Activated T-cell treated with anti-CD3 and anti-CD28 coated beads, Interleukin-2, amount 50 U/mL, for 24 hours (primary cell): ENCODE measurements at regions not wholly inside any gene's neighbourhood (a gene's known extent, or its start where the extent isn't known, plus 50 kb on each side); places are given as distances from the start of the nearest gene placed in this dataset.

ENCODE experiments used
- DNase-seq: peaks from one replicate; pipeline ENCODE4 v3.0.0-alpha.2; 2020
- H3K27ac Mint-ChIP-seq: 2 replicates; pipeline ENCODE4 v1.8.0; 2020; ENCODE audit warnings: mild to moderate bottlenecking, mixed read lengths
- H3K27me3 Mint-ChIP-seq: 2 replicates; pipeline ENCODE4 v1.8.0; 2020; ENCODE audit warnings: mixed read lengths
- H3K36me3 Mint-ChIP-seq: 2 replicates; pipeline ENCODE4 v1.8.0; 2020; ENCODE audit warnings: low read depth, mixed read lengths
- H3K4me1 Mint-ChIP-seq: 2 replicates; pipeline ENCODE4 v1.8.0; 2020; ENCODE audit warnings: low read depth, mixed read lengths
- H3K4me3 Mint-ChIP-seq: 2 replicates; pipeline ENCODE4 v1.8.0; 2020; ENCODE audit warnings: mild to moderate bottlenecking, moderate library complexity, mixed read lengths
- H3K9me3 Mint-ChIP-seq: 2 replicates; pipeline ENCODE4 v1.8.0; 2020; ENCODE audit warnings: mixed read lengths

DNA sequence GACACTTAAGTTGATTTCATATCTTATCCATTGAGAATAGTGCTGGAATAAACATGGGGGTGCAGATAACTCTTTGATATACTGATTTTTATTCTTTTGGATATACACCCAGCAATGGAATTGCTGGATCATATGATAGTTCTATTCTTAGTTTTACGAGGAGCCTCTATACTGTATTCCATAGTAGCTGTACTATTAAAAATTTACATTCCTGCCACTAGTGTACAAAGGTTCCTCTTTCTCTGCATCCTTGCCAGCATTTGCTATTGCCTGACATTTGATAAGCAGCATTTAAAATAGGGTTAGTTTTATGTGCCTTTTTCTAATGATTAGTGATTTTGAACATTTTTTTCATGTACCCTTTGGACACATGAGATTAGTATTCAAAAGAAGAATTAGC is 554.2 kb downstream of the JRKL start:
- no peaks in the 10 kb centered on the region for H3K27me3 Mint-ChIP-seq
- H3K4me3 Mint-ChIP-seq = no peak overlapping the region
- H3K4me1 Mint-ChIP-seq = no peaks in the 10 kb centered on the region
- peaks cover 4% of the 10 kb centered on the region for H3K9me3 Mint-ChIP-seq
- H3K36me3 Mint-ChIP-seq = no peaks in the 10 kb centered on the region
- no peak overlapping the region for H3K27ac Mint-ChIP-seq
- DNase-seq = no peak

DNA sequence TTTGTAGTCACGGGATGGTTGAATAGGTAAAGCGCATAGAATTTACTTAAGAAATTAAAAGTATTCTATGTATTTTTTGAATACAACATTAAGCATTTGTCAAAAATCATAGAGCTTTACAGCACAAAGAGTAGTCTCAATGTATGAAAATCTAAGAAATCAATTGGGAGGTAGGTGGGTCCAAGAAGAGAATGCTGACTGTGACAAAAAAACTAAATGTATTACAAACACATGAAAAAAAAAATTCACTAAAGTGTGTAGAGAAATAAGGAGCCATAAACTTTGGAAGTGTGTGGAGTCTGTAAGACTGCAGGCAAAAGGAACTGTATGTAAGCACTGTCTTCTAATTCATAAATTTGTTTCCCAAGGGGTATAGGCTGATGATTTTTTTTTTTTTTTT is 558.3 kb downstream of the JRKL start:
- Mint-ChIP-seq H3K4me1 (no peaks in the 10 kb centered on the region), H3K4me3 (no peak overlapping the region), H3K36me3 (no peaks in the 10 kb centered on the region), H3K27ac (no peak overlapping the region), H3K9me3 (peaks cover 9% of the 10 kb centered on the region), H3K27me3 (no peaks in the 10 kb centered on the region)
- DNase-seq = no peak

DNA sequence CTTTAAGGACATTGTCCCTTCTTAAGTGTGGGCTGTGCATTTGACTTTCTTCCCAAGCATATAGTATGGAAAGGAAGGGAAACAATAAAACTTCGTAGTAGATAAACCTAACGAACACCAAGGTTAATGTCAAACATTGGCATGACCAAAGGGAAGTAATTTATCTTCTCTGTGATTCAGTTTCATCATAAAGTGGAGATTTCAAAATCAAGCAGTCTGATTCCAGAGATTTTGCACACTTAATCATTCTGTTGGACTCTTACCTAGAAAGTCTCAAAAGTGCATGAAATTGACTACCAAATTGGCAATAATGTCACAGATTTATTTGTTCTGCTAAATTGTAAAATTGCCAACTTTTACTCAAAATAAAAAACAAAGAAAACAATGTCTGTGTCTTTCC is 559.7 kb downstream of the JRKL start:
- no peaks in the 10 kb centered on the region for H3K36me3 Mint-ChIP-seq
- H3K27ac Mint-ChIP-seq = no peak overlapping the region

DNA sequence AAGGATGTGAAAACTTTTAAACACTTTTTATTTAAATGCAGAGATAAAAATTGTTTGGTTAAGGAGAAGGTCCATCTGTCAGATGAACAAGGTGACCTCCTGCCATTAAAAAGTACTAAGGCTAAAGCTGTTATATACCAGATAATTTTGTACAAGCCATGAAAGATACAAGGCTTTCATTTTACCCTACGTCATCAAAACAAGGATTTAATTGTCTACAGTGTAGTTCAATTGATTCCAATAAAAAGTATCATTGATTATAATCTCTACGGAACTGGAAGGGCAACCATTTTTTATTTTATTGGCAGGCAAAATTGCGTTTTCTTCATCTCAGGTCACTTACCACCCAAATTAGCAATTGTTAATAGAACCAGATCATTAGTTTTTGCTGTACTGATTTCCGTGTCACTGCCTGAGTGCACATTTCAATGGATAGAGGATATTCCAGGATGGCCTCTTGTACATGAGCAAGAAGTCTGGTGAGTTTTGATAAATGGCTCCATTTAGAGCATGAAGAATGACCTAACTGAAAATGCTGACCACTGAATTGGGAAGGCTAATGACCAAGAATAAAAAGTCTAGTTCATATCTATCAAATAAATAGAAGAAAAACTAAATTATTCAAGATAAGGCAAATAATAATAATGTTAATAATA is 564.9 kb downstream of the JRKL start:
- Mint-ChIP-seq H3K9me3 (peaks cover 8% of the 10 kb centered on the region), H3K27me3 (no peaks in the 10 kb centered on the region), H3K4me1 (no peaks in the 10 kb centered on the region), H3K36me3 (no peaks in the 10 kb centered on the region), H3K27ac (no peak overlapping the region), H3K4me3 (no peak overlapping the region)
- no peak for DNase-seq

More for the DNA sequence above, 559.7 kb downstream of the JRKL start:
- H3K4me3 Mint-ChIP-seq = no peak overlapping the region
- H3K4me1 Mint-ChIP-seq = no peaks in the 10 kb centered on the region
- no peak for DNase-seq
- peaks cover 8% of the 10 kb centered on the region for H3K9me3 Mint-ChIP-seq
- H3K27me3 Mint-ChIP-seq = no peaks in the 10 kb centered on the region

DNA sequence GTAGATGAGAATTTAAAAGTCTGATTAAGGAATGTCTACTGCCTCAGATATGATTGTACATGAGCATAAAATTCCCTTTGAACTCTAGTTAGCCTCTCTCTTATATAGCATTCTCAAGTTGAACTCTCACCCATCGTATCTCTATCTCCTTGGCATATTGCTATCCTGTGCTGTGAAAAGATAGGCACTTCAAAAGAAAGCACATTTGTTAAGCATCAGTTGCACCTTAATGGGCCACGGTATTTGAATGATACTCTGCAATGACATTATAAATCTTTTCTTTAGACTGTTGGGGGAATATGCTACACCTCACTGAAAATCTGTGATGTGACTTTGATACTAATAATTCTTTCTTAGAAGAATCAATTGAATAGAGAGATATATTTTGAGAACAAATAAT is 570.7 kb downstream of the JRKL start:
- H3K4me1 Mint-ChIP-seq = no peaks in the 10 kb centered on the region
- DNase-seq = no peak
- H3K27me3 Mint-ChIP-seq = no peaks in the 10 kb centered on the region
- H3K9me3 Mint-ChIP-seq = peaks cover 3% of the 10 kb centered on the region
- no peak overlapping the region for H3K27ac Mint-ChIP-seq
- H3K4me3 Mint-ChIP-seq = no peak overlapping the region
- H3K36me3 Mint-ChIP-seq = no peaks in the 10 kb centered on the region

DNA sequence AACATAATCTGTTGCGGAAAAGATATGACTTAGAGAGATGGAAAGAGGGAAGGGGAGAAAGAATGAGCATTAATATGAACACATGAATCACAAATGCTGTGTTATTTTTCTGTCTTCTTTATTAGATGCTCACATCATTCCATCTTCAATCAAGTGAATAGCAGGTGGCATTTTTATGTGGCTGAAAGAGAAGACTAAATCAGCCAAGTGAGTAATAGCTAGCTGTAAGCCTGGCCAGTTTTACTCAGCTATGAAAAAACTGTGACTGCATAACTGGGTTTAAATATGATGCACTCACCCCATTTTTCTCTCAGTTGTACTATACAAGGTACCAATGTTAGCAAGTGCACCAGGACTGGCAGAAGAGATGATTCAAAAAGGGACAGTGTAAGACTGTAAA is 571.1 kb downstream of the JRKL start:
- H3K27me3 Mint-ChIP-seq = no peaks in the 10 kb centered on the region
- peaks cover 4% of the 10 kb centered on the region for H3K9me3 Mint-ChIP-seq
- no peaks in the 10 kb centered on the region for H3K4me1 Mint-ChIP-seq
- no peak for DNase-seq
- no peak overlapping the region for H3K4me3 Mint-ChIP-seq
- no peak overlapping the region for H3K27ac Mint-ChIP-seq
- no peaks in the 10 kb centered on the region for H3K36me3 Mint-ChIP-seq

DNA sequence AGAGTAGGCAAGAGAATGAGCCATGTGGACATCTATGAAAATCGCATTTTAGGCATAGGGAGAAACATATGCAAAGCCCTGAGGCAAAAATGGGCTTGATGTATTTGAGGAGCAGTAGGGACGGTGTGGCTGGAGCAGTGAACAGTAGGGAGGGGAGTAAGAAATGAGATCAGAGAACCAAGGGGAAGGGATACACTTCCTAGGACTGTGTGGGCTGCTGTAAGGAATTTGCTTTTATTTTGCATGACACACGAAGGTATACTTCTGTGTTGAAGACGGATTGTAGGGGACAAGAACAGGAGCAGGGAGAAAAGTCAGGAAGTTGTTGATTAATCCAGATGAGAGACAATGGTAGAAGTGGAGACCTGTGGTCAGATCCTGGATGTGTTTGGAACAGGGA is 572.1 kb downstream of the JRKL start:
- Mint-ChIP-seq H3K27ac (no peak overlapping the region), H3K27me3 (no peaks in the 10 kb centered on the region), H3K4me3 (no peak overlapping the region), H3K36me3 (no peaks in the 10 kb centered on the region), H3K9me3 (peaks cover 3% of the 10 kb centered on the region), H3K4me1 (no peaks in the 10 kb centered on the region)
- no peak for DNase-seq

DNA sequence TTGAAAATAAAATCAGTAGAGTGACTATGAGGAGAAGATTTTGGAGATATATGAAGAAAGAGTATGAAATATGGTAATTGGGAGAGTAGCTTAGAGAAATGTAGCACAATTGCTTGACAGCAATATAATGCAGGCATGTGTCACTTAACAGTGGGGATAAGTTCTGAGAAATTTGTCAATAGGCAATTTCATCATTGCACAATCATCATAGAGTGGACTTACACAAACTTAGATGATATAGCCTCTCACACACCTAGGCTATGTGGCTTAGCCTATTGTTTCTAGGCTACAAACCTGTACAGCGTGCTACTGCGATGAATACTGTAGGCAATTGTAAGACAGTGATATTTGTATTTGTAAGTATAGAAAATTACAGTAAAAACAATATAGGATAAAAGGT is 573.6 kb downstream of the JRKL start:
- DNase-seq = no peak
- H3K4me3 Mint-ChIP-seq = no peak overlapping the region
- no peaks in the 10 kb centered on the region for H3K36me3 Mint-ChIP-seq
- H3K4me1 Mint-ChIP-seq = no peaks in the 10 kb centered on the region
- no peaks in the 10 kb centered on the region for H3K27me3 Mint-ChIP-seq
- H3K9me3 Mint-ChIP-seq = peaks cover 3% of the 10 kb centered on the region
- H3K27ac Mint-ChIP-seq = no peak overlapping the region

DNA sequence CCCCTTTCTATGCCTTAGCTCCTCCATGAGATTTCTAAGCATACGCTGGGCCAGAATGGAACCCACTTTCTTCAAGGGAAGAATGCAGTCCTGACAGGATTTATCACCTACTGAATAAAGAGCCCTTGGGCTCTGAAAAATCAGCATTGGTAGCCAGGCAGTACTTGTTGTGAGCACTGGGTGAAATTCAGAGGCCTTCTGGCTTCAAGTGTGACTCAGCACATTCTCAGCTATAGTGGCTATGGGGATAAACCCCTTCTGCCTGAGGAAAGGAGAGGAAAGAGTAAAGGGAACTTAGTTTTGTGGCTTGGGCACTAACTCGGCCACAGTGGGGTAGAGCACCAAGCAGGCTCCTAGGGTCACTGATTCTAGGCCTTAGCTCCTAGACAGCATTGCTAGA is 574.8 kb downstream of the JRKL start:
- Mint-ChIP-seq H3K36me3 (no peaks in the 10 kb centered on the region), H3K4me1 (no peaks in the 10 kb centered on the region), H3K4me3 (no peak overlapping the region), H3K27ac (no peak overlapping the region), H3K27me3 (no peaks in the 10 kb centered on the region), H3K9me3 (peaks cover 3% of the 10 kb centered on the region)
- DNase-seq = no peak

DNA sequence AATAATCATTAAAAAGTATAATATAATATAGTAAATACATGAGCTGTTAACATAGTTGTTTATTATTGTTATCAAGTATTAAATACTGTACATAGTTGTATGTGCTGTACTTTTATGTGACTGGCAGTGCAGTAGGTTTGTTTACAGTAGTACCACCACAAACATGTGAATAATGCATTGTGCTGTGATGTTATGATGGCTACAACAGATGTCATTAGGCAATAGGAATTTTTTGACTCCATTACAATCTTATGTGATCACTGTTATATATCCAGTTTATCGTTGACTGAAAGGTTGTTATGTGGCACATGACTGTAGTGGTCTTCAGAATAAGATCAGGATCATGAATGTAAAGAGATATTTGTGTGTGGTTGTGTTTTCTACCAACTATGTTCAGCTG is 577.8 kb downstream of the JRKL start:
- no peaks in the 10 kb centered on the region for H3K4me1 Mint-ChIP-seq
- no peak overlapping the region for H3K27ac Mint-ChIP-seq
- H3K36me3 Mint-ChIP-seq = no peaks in the 10 kb centered on the region
- no peak for DNase-seq
- no peaks in the 10 kb centered on the region for H3K27me3 Mint-ChIP-seq
- peaks cover 3% of the 10 kb centered on the region for H3K9me3 Mint-ChIP-seq
- H3K4me3 Mint-ChIP-seq = no peak overlapping the region

DNA sequence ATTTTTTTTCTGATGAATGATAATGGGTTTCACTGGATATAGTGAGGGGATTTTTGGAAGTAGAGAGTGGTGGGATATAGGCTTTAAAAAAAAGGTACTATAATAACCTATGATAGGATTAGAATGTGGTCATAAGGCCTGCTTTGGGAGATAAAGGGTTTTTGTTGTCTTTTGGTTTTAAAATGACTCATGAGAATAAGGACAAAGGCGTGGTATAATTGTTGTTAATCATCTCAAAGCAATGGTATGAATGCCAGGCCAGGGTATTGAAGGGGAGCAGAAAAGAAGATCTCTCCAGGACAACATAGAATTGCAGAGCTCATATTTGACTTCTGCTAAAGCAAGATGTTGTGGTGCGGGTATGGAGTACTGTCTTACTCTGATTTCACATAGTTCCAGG is 579.4 kb downstream of the JRKL start:
- Mint-ChIP-seq H3K27ac (no peak overlapping the region), H3K27me3 (no peaks in the 10 kb centered on the region), H3K4me3 (no peak overlapping the region), H3K4me1 (no peaks in the 10 kb centered on the region), H3K36me3 (no peaks in the 10 kb centered on the region), H3K9me3 (peaks cover 3% of the 10 kb centered on the region)
- no peak for DNase-seq

DNA sequence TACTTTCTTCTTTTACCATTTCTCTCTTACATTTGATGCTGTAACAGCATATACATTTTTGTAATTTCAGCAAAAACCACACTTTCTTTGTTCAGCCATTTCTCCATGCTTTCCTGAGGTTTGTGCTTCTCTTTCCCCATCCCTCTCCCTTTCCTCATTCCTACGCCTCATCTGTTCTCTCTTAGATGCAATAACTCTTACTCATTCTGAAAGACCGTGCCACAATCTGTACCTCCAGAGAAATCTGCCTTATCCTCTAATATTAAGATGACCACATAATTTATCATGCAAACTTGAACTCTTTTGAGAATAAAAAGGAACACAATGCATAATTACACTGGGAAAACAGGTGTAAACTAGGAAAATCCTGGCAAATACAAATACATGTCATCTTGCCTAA is 588.9 kb downstream of the JRKL start:
- H3K27me3 Mint-ChIP-seq = no peaks in the 10 kb centered on the region
- H3K9me3 Mint-ChIP-seq = peaks cover 3% of the 10 kb centered on the region
- H3K36me3 Mint-ChIP-seq = no peaks in the 10 kb centered on the region
- H3K4me1 Mint-ChIP-seq = no peaks in the 10 kb centered on the region
- no peak overlapping the region for H3K27ac Mint-ChIP-seq
- DNase-seq = no peak
- H3K4me3 Mint-ChIP-seq = no peak overlapping the region

DNA sequence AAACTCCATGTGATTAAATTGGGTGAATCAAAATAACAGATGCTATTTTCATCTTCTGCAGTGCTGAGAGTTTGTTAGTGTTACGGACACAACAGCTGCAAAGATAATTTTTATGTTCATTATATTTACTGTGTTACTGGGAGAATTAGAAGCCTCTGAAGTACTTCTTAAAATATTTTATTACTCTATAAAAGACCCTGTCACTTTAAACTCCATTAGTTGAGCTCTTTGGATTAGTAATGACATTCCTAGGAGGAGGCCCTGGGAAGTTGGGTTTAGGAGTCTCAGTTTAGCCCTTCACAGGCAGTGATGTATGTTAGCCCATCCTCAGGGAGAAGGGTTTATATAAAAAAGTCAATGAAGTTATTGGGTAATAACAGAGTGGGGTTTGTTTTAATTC is 596.7 kb downstream of the JRKL start:
- Mint-ChIP-seq H3K27ac (no peak overlapping the region), H3K4me1 (no peaks in the 10 kb centered on the region), H3K36me3 (no peaks in the 10 kb centered on the region), H3K4me3 (no peak overlapping the region), H3K27me3 (no peaks in the 10 kb centered on the region), H3K9me3 (peaks cover 6% of the 10 kb centered on the region)
- no peak for DNase-seq

DNA sequence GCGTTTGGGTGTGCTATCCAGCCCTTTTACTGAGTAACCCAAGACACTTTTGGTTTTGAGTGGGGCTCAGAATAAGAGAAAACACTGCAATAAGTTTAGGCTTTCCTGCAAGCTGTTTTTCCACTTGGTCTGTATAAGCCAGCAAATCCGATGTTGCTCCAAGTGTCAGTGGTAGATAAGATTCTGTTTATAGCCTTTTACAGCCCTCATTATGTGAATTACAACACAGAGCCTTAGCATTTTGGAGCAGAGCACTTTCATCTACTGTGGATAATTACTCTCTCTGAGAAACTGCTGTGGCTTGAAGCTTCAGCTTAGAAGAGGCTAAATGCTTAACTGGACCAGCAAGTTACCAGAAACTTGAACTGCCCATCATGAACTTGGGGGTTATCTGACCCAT is 601.1 kb downstream of the JRKL start:
- no peak overlapping the region for H3K4me3 Mint-ChIP-seq
- H3K27ac Mint-ChIP-seq = no peak overlapping the region
- peaks cover 6% of the 10 kb centered on the region for H3K9me3 Mint-ChIP-seq
- no peaks in the 10 kb centered on the region for H3K36me3 Mint-ChIP-seq
- no peaks in the 10 kb centered on the region for H3K4me1 Mint-ChIP-seq
- no peak for DNase-seq
- no peaks in the 10 kb centered on the region for H3K27me3 Mint-ChIP-seq

DNA sequence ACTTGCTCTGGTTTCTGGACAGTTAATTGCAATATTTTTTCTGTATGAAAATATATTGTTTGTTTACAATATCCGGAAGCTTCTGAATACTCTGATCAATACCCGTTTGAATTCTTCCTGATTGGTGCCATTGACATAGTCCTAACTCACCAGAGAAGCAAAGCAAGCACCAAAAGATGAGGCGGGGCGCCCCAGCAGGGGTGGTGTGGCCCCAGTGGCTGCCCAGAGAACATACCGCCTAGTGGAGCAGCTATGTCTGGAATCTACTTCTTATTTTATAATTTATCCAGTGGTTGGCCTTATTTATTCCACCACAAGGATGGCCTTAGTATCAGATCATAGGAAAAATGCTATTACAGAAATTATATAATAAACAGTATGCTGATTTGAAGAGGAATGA is 610.7 kb downstream of the JRKL start:
- Mint-ChIP-seq H3K36me3 (no peaks in the 10 kb centered on the region), H3K27ac (no peak overlapping the region), H3K4me3 (no peak overlapping the region), H3K9me3 (peaks cover 5% of the 10 kb centered on the region), H3K27me3 (no peaks in the 10 kb centered on the region), H3K4me1 (no peaks in the 10 kb centered on the region)
- no peak for DNase-seq

DNA sequence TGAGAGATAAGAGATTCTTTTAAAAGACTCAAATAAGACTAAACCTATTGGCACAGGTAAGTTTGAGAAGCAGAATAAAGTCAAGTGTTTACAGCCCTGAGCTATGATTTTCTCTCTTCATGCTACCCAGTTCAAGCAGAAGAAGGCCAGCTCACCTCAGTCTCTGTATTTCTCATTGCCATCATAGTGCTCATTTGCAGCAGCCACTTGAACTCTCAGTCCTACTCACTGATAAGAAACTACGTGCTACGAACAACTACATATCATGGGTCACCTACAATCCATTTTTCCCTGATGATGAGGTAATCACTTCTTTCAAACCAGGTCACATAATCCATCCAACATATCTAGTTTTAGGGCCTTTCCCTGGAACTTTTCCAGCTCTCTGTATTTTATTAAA is 617.5 kb downstream of the JRKL start:
- H3K36me3 Mint-ChIP-seq = no peaks in the 10 kb centered on the region

More for the DNA sequence above, 617.5 kb downstream of the JRKL start:
- H3K9me3 Mint-ChIP-seq = peaks cover 4% of the 10 kb centered on the region
- no peak for DNase-seq
- no peak overlapping the region for H3K27ac Mint-ChIP-seq
- H3K4me1 Mint-ChIP-seq = no peaks in the 10 kb centered on the region
- no peaks in the 10 kb centered on the region for H3K27me3 Mint-ChIP-seq
- H3K4me3 Mint-ChIP-seq = no peak overlapping the region
